ENCODE measurements at regions not wholly inside any gene's neighbourhood (a gene's known extent, or its start where the extent isn't known, plus 50 kb on each side); places are given as distances from the start of the nearest gene placed in this dataset.

- intact Hi-C loops (cut with micrococcal nuclease), result no loop called here
- Histone ChIP-seq H3K4me2 (ENCODE audit: insufficient read depth, low read length) (no peak overlapping the region), H3K36me3 (ENCODE audit: control insufficient read depth, insufficient read depth, low read length) (no peaks in the 10 kb centered on the region), H3K79me2 (ENCODE audit: control insufficient read depth, insufficient read depth, low read length) (no peaks in the 10 kb centered on the region), H4K20me1 (replicated peaks; ENCODE audit: control insufficient read depth, insufficient read depth, low read length) (no peaks in the 10 kb centered on the region), H3K9me3 (replicated peaks; ENCODE audit: control insufficient read depth, insufficient read depth, low read depth, low read length) (no peaks in the 10 kb centered on the region), H2AFZ (ENCODE audit: low read depth, low read length) (no peak overlapping the region), H3K9me1 (ENCODE audit: control insufficient read depth, insufficient read depth, low read length) (no peaks in the 10 kb centered on the region), H3K27me3 (ENCODE audit: control insufficient read depth in 2 of 2, insufficient read depth in 2 of 2, low read length in 2 of 2) (peaks cover 0 to 2% of the 10 kb centered on the region in 2 experiments; a peak in 1 of 5 replicates), H3K27ac (ENCODE audit: extremely low read depth, low read depth, low read length) (no peak overlapping the region), H3K9ac (ENCODE audit: insufficient read depth in 1 of 2, low read depth in 2 of 2, low read length in 2 of 2) (no peak overlapping the region), H3K4me3 (no peak overlapping the region), H3K4me1 (replicated peaks in 1 of 2; ENCODE audit: control insufficient read depth in 2 of 2, insufficient read depth in 2 of 2, low read length in 2 of 2) (no peaks in the 10 kb centered on the region)
- POLR2A ChIA-PET, result interaction anchor here (1.5 kb wide), 1 partner anchor 10 kb away, joined by 7 read pairs; no protein-coding TSS in a partner anchor
- ATAC-seq (no peak), DNase-seq (ENCODE audit: extremely low read depth in 1 of 4, low spot score in 3 of 4) (no peak), FAIRE-seq (no peak)
- TF ChIP-seq RNF2 (IDR thresholded peaks at IDR 0.05), result no peak
- whole genome bisulfite sequencing (ENCODE audit: insufficient coverage, low coverage, missing lambda C conversion rate), result 0% methylated on average over 3 of the region's 3 CpGs
- CTCF ChIA-PET (ENCODE audit: low intra/inter-chr PET ratio), result no interaction called here
- no TSS peak for BruUV-seq (replicated peaks)
- in situ Hi-C loops (cut with MboI), result no loop called here
Observed at GRCh38 chr12:118501489-118501888, 125.1 kb downstream of the SUDS3 start.

- H3K4me3 ChIP-seq, result no peak overlapping the region
- ATAC-seq, result no peak
- no peak overlapping the region for H3K9ac ChIP-seq (ENCODE audit: insufficient read depth in 1 of 2, low read depth in 2 of 2, low read length in 2 of 2)
- WGBS (ENCODE audit: insufficient coverage, low coverage, missing lambda C conversion rate), result 2% methylated on average over 3 of the region's 3 CpGs
- H3K27ac ChIP-seq (ENCODE audit: extremely low read depth, low read depth, low read length), result no peak overlapping the region
- ChIA-PET POLR2A (no interaction called here), CTCF (ENCODE audit: low intra/inter-chr PET ratio) (no interaction called here)
- no peaks in the 10 kb centered on the region for H3K4me1 ChIP-seq (replicated peaks in 1 of 2; ENCODE audit: control insufficient read depth in 2 of 2, insufficient read depth in 2 of 2, low read length in 2 of 2)
- 0 out of 5 replicates have a peak, but pooled peaks cover 0 to 2% of the 10 kb centered on the region in 2 experiments for H3K27me3 ChIP-seq (ENCODE audit: control insufficient read depth in 2 of 2, insufficient read depth in 2 of 2, low read length in 2 of 2)
- FAIRE-seq, result no peak
- BruUV-seq (replicated peaks), result no TSS peak
- H2AFZ ChIP-seq (ENCODE audit: low read depth, low read length), result no peak overlapping the region
- intact Hi-C loops (cut with micrococcal nuclease), result no loop called here
- H4K20me1 ChIP-seq (replicated peaks; ENCODE audit: control insufficient read depth, insufficient read depth, low read length), result no peaks in the 10 kb centered on the region
- H3K9me1 ChIP-seq (ENCODE audit: control insufficient read depth, insufficient read depth, low read length), result no peaks in the 10 kb centered on the region
- no peaks in the 10 kb centered on the region for H3K36me3 ChIP-seq (ENCODE audit: control insufficient read depth, insufficient read depth, low read length)
- in situ Hi-C loops (cut with MboI), result no loop called here
- H3K4me2 ChIP-seq (ENCODE audit: insufficient read depth, low read length), result no peak overlapping the region
- H3K9me3 ChIP-seq (replicated peaks; ENCODE audit: control insufficient read depth, insufficient read depth, low read depth, low read length), result no peaks in the 10 kb centered on the region
- H3K79me2 ChIP-seq (ENCODE audit: control insufficient read depth, insufficient read depth, low read length), result no peaks in the 10 kb centered on the region
- no peak for DNase-seq (ENCODE audit: extremely low read depth in 1 of 4, low spot score in 3 of 4)
- TF ChIP-seq HDAC6 (IDR thresholded peaks at IDR 0.05; ENCODE audit: low read depth, low read length), result no peak
- TF ChIP-seq JUND (IDR thresholded peaks at IDR 0.05; ENCODE audit: borderline replicate concordance, low read depth, low read length), result no peak
- no peak for TF ChIP-seq JUND (tag; IDR thresholded peaks at IDR 0.05; ENCODE audit: borderline replicate concordance, low read depth, low read length)
- no peak for TF ChIP-seq DACH1 (IDR thresholded peaks at IDR 0.05; ENCODE audit: partially characterized antibody)
- TF ChIP-seq ZBTB8A (IDR thresholded peaks at IDR 0.05; ENCODE audit: partially characterized antibody), result no peak
- TF ChIP-seq ZNF263 (CRISPR knock-in tag; IDR thresholded peaks at IDR 0.05; ENCODE audit: borderline replicate concordance), result no peak
- TF ChIP-seq RBM34 (IDR thresholded peaks at IDR 0.05; ENCODE audit: borderline replicate concordance, insufficient read depth, low read length), result no peak
- no peak for TF ChIP-seq ZBTB7A (IDR thresholded peaks at IDR 0.05; ENCODE audit: borderline replicate concordance, control insufficient read depth, low read depth, low read length)
- TF ChIP-seq, protein P1, sequence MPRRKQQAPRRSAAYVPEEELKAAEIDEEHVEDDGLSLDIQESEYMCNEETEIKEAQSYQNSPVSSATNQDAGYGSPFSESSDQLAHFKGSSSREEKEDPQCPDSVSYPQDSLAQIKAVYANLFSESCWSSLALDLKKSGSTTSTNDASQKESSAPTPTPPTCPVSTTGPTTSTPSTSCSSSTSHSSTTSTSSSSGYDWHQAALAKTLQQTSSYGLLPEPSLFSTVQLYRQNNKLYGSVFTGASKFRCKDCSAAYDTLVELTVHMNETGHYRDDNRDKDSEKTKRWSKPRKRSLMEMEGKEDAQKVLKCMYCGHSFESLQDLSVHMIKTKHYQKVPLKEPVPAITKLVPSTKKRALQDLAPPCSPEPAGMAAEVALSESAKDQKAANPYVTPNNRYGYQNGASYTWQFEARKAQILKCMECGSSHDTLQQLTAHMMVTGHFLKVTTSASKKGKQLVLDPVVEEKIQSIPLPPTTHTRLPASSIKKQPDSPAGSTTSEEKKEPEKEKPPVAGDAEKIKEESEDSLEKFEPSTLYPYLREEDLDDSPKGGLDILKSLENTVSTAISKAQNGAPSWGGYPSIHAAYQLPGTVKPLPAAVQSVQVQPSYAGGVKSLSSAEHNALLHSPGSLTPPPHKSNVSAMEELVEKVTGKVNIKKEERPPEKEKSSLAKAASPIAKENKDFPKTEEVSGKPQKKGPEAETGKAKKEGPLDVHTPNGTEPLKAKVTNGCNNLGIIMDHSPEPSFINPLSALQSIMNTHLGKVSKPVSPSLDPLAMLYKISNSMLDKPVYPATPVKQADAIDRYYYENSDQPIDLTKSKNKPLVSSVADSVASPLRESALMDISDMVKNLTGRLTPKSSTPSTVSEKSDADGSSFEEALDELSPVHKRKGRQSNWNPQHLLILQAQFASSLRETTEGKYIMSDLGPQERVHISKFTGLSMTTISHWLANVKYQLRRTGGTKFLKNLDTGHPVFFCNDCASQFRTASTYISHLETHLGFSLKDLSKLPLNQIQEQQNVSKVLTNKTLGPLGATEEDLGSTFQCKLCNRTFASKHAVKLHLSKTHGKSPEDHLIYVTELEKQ (CRISPR knock-in tag; IDR thresholded peaks at IDR 0.05), result no peak
- no peak for TF ChIP-seq PCBP1 (IDR thresholded peaks at IDR 0.05; ENCODE audit: low read depth, low read length, poor library complexity, severe bottlenecking)
- no peak for TF ChIP-seq ZNF507 (tag; conservative IDR thresholded peaks at IDR 0.05)
- TF ChIP-seq TEAD2 (tag; IDR thresholded peaks at IDR 0.05), result no peak
- no peak for TF ChIP-seq LEF1 (IDR thresholded peaks at IDR 0.05)
Observed at GRCh38 chr12:118503476-118503875, 127.1 kb downstream of the SUDS3 start.
